ENCODE measurements at regions not wholly inside any gene's neighbourhood (a gene's known extent, or its start where the extent isn't known, plus 50 kb on each side); places are given as distances from the start of the nearest gene placed in this dataset.
"Not testable (repeated sequence)": the region's sequence is repeated elsewhere in the genome, so short reads cannot be mapped to it uniquely, and the experiment has no call there.

DNA sequence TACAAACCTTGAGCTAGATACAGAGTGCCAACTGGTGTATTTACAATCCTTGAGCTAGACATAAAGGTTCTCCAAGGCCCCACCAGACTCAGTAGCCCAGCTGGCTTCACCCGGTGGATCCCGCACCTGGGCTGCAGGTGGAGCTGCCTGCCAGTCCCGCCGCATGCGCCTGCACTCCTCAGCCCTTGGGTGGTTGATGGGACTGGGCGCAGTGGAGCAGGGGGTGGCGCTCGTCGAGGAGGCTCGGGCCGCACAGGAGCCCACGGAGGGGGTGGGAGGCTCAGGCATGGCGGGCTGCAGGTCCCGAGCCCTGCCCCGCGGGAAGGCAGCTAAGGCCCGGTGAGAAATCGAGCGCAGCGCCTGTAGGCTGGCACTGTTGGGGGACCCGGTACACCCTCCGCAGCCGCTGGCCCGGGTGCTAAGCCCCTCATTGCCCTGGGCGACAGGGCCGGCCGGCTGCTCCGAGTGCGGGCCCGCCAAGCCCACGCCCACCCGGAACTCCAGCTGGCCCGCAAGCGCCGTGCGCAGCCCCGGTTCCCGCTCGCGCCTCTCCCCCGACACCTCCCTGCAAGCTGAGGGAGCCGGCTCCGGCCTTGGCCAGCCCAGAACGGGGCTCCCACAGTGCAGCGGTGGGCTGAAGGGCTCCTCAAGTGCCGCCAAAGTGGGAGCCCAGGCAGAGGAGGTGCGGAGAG is 116.5 kb upstream of the NEIL3 start:
- DNase-seq, result not testable (repeated sequence)

GRCh38 chr4:177194906-177195305 is 114.8 kb upstream of the NEIL3 start:
- no peak for DNase-seq

GRCh38 chr4:177196615-177197014 is 113.1 kb upstream of the NEIL3 start:
- DNase-seq, result no peak

DNA sequence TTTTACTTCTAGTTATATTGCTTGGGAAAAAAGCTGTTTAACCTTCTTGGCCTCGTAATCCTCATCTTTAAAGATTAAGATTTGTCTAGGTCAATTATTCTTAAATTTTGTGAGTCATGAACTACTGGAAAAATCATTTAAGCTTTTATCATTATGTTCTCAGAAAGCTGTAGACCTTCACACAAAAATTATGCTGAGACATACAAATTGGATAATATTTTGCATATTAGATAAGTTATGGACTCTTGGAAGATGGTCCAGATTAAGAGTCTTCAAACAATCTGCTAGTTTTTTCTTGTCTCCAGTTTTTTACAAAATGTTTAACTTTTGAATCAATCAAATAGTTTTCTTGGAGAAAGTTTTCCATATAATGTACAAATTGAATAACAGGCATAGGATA is 108.1 kb upstream of the NEIL3 start:
- DNase-seq, result no peak

DNA sequence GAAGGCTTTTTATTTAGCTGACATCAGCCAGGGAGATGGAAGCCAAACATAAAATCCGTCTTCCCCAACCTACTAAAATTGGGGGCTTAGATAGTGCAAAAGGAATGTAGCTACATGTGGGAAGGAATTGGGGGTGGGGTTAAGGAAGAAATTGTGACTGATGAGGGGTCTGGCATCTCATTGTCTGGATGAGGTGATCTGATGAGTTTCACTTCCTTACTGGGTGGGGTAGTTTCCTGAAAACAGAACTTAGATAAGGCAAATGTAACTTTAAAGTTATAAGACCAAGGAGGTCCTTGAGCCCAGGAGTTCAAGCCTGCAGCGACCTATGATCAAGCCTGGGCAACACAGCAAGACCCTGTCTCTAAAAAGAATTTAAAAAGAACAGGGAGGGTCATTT is 105.5 kb upstream of the NEIL3 start:
- DNase-seq, result no peak

DNA sequence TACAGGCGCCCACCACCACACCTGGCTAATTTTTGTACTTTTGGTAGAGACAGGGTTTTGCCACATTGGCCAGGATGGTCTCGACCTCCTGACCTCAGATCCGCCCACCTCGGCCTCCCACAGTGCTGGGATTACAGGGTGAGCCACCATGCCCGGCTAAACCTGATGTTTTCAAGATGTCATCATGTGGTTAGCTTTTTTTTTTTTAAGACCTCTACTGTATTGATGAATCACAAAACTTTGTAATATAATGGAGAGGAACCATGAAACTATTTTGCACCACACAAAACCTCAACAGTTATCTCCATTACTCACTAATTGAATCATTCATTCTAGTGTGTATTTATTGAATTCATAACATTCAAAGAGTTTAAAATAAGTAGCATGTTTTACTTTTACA is 94.7 kb upstream of the NEIL3 start:
- no peak for DNase-seq

DNA sequence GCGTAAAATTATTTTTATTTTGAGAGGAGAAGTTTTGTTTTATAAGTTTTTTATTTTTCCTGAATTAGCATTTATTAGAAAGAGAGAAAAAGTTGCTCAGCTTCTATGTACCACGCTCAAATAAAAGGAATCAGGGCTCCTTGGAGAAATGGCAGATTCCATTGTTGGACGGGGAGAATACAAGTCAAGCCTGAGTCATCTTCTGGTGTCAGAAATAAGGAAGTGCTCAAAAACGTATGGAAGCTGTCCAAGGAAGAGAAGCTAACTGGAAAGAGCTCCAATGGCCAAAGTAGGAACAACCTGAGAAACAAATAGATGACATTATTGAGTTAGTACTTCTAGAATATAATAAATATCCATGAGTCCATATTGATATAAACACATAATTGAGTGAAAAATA is 89.3 kb upstream of the NEIL3 start:
- no peak for DNase-seq

GRCh38 chr4:177222781-177223180 is 86.9 kb upstream of the NEIL3 start:
- no peak for DNase-seq

DNA sequence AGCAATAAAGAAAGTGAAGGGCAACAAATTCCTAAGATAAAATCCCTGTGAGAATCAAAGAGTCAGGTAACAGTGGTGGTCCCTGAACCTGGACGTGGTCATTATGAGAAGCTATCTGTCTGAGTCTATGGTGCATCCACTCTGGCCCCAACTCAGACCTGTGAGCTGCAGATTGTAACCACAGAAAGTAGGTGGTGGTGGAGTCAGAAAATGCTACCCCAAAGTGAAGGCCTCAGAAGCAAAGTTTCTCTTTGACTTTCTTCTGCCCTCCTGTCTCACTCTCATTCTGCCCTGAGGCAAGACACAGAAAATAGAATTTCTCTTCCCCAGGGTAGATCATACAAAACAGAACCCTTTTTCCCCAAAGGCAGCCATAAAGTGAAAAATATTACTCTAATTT is 84.1 kb upstream of the NEIL3 start:
- no peak for DNase-seq

DNA sequence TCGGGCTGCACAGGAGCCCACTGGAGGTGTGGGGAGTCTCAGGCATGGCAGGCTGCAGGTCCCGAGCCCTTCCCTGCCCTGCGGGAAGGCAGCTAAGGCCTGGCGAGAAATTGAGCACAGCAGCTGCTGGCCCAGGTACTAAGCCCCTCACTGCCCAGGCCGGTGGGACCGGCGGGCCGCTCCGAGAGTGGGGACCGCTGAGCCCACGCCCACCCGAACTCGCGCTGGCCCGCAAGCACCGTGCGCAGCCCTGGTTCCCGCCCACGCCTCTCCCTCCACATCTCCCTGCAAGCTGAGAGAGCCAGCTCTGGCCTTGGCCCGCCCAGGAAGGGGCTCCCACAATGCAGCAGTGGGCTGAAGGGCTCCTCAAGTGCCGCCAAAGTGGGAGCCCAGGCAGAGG is 82.0 kb upstream of the NEIL3 start:
- no peak for DNase-seq

GRCh38 chr4:177228599-177228998 is 81.1 kb upstream of the NEIL3 start:
- no peak for DNase-seq

DNA sequence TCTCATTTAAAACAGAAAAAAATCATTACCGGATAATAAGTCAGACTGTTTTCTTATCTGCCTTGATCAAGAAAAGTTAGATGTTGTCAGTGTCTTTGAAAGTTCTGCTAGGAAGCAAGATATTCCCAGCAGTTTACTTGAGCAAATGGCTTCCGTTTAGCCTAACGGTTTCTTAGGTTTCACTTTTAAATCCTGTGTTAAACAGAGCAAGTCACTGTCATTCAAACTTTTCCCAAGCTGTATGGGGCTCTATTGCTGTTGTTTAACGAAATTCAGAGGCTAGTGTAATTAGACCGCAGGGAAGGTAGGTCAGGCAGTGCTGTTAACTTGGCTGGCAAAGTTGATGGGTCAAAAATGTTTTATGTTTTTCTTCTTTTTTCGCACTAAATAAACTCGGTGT is 80.3 kb upstream of the NEIL3 start:
- peak; percentile 6 for DNase-seq

GRCh38 chr4:177232473-177232872 is 77.2 kb upstream of the NEIL3 start:
- DNase-seq, result no peak

DNA sequence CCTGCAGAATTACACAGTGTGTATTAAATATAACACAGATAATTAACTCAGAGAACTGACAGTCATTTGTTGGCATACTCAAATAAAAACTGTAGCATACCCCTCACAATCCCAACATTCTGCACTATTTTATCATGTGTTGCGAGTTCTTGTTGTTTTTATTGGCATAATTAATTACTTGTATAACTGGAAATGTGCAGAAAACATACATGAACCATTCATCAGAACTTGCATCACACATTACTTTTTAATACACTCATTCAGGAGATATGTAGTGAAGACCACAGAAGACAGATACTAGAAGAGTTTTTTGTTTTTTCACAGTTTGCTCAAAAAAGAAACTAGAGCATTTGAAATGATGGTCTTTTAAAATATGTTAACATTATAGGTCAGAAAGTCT is 74.6 kb upstream of the NEIL3 start:
- DNase-seq, result no peak

DNA sequence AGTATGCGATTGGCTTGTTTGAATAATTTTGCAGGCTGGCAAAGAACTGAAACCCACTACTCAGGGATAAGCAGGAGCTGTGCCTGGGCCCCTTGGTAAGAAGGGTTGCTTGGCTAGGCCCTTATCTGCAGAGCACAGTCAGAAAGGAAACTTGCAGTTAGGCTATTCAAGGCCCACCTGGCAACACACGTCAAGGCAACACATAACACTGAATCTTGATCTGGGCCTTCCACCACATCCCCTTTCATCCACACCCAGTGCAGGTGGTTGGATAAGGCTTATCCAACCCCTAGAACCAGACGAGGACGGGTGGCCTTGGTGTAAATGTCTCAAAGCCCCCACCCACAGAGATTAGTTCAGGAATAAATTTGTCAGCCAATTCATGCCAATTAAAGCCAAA is 72.8 kb upstream of the NEIL3 start:
- no peak for DNase-seq

DNA sequence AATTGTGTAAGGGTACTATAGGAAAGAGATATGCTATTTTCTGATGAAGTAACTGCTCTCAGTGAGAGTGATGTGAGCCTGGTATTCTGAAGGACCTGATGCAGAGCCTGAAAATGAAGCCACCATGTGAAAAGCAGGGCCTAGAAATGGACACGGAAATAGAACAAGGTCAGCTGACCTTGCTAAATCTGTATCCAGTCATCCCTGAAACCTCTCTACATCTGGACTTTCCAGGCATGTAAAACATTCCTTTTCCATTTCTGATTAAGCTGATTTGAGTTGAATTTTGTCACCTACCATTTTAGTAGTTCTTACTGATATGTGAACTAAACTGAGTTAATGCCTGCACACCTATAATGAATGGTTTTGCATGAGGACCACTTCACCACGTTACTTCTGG is 72.4 kb upstream of the NEIL3 start:
- no peak for DNase-seq

GRCh38 chr4:177239477-177239876 is 70.2 kb upstream of the NEIL3 start:
- DNase-seq, result no peak

DNA sequence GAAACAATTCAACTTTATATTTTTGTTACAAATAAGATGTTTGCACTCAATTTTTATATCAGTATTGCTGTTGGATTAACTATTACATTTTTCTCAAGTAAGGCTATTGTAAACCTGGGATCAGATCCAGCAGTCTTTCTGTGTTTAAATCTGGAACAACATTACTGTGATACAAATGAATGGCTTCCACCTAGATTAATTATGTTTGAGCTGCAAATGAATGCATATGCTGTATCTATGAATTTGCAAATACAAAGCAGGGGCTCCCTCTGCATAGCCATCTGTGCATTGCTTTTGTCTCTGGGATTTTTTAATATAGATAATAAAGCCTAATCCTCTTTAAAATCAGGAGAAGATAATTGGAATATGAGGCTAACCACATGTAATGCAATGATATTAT is 69.8 kb upstream of the NEIL3 start:
- DNase-seq, result no peak

DNA sequence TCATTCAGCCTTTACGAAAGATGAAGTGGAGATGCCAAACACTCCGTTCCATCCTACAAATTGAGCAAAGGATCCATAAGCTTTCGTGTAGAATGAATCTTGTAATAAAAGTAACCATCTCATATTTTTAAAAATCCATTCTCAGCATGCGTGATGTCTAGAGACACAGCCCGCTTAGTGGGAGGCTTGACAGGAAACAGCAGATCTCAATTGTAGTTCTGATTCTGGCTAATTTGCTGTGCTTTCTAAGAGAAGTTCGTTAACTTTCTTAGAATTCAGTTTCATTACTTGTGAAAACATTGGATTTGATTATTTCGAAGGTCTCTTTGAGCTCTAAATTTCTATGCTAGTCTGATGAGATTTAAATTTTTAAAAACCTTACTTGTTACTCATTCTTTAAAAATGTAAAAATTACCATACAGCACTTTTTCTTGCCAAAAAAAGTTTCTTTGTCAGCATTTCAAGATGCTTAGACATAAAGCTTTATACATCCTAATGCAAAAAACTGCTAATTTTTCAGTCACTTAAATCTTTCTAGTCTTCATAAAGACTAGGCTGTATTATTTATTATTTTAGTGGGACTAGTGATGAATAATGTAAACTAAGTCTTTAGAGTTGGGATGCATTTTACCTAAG is 66.9 kb upstream of the NEIL3 start:
- no peak for DNase-seq

GRCh38 chr4:177246641-177247584 is 62.8 kb upstream of the NEIL3 start:
- no peak for DNase-seq

- peak; percentile 73 for DNase-seq
These were observed 59.5 kb upstream of the NEIL3 start for GRCh38 chr4:177250056-177250696.

DNA sequence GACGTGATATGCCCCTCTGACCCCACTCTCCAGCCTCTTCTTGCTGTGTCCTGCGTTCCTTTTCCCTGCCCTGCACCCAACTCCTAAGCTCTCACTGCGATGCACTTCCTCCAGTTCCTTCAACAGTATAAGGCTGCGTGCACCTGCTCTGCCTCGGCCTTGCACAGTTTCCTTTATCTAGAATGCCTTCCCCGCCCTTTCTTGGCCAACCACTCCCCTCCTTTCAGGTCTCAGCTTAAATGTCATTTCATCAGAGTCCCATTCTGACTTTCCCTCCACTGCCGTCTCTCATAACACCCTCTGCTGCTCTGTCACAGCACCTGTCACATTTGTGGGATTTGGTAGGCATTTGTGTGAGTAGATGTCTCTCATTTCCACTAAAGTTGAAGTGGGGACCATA is 58.4 kb upstream of the NEIL3 start:
- DNase-seq, result peak; percentile 2

- DNase-seq, result no peak
These were observed 54.3 kb upstream of the NEIL3 start for GRCh38 chr4:177255359-177255758.
